Natural killer cell (primary cell): ENCODE measurements at regions not wholly inside any gene's neighbourhood (a gene's known extent, or its start where the extent isn't known, plus 50 kb on each side); places are given as distances from the start of the nearest gene placed in this dataset.

ENCODE experiments used
- ATAC-seq, 3 donors: fragments of 150-1000 bp in 2 of 3; fragments of 200-7000 bp in 1 of 3; cut with Tn5 transposase; 1 replicate in 1 of 3; 2 replicates in 2 of 3; pipeline ENCODE4 v1.10.0; 2021; ENCODE audit warnings: mild to moderate bottlenecking in 2 of 3, moderate library complexity in 2 of 3
- DNase-seq, 2 donors: peaks; one replicate each; pipeline versions ENCODE4 v3.0.0 to v3.0.0-alpha.2; 2013 to 2021; ENCODE audit warnings: mixed read lengths in 1 of 2
- H3K27ac ChIP-seq: one replicate; pipeline ENCODE4 v1.5.1; 2013; ENCODE audit warnings: mild to moderate bottlenecking, low read length
- H3K27me3 ChIP-seq: one replicate; pipeline ENCODE4 v1.6.1; 2013; ENCODE audit warnings: low read length; ENCODE audit not compliant: control insufficient read depth, insufficient read depth
- H3K36me3 ChIP-seq: one replicate; pipeline ENCODE4 v1.6.1; 2013; ENCODE audit warnings: low read length; ENCODE audit not compliant: control insufficient read depth, insufficient read depth
- H3K4me1 ChIP-seq: one replicate; pipeline ENCODE4 v1.6.1; 2013; ENCODE audit warnings: low read length; ENCODE audit not compliant: control insufficient read depth, insufficient read depth
- H3K4me3 ChIP-seq: one replicate; pipeline ENCODE4 v1.5.1; 2013; ENCODE audit warnings: low read length
- H3K9me3 ChIP-seq: one replicate; pipeline ENCODE4 v1.6.1; 2013; ENCODE audit warnings: low read length; ENCODE audit not compliant: control insufficient read depth, insufficient read depth
- H3K27ac Mint-ChIP-seq, 2 donors: one replicate each; pipeline ENCODE4 v1.8.0; 2022; ENCODE audit warnings: mild to moderate bottlenecking in 2 of 2, mixed read lengths in 2 of 2, moderate library complexity in 1 of 2
- H3K27me3 Mint-ChIP-seq, 2 donors: one replicate each; pipeline ENCODE4 v1.8.0; 2022; ENCODE audit warnings: low read depth in 2 of 2, mixed read lengths in 2 of 2
- H3K36me3 Mint-ChIP-seq: one replicate; pipeline ENCODE4 v1.8.0; 2022; ENCODE audit warnings: mixed read lengths
- H3K4me1 Mint-ChIP-seq, 2 donors: one replicate each; pipeline ENCODE4 v1.8.0; 2022; ENCODE audit warnings: mixed read lengths in 2 of 2
- H3K4me3 Mint-ChIP-seq: one replicate; pipeline ENCODE4 v1.8.0; 2022; ENCODE audit warnings: mild to moderate bottlenecking, moderate library complexity, mixed read lengths
- H3K9me3 Mint-ChIP-seq, 2 donors: one replicate each; pipeline ENCODE4 v1.8.0; 2022; ENCODE audit warnings: mixed read lengths in 2 of 2
- WGBS: methylation state at CpG from one replicate; pipeline ENCODE4 v1.1.7; 2013; ENCODE audit warnings: missing lambda C conversion rate; ENCODE audit not compliant: insufficient coverage; 5-methylcytosine and 5-hydroxymethylcytosine counted together
- intact Hi-C: fragments of 100-400 bp; cut with micrococcal nuclease; formaldehyde crosslinking; loops from one replicate; pipeline ENCODE4 v1.14.2; 2022
- TF ChIP-seq, protein P1 (sequence below): fragments of 200-600 bp; IDR thresholded peaks from one replicate; pipeline ENCODE4 v1.8.0; 2022; ENCODE audit warnings: antibody characterized with exemption

DNA sequence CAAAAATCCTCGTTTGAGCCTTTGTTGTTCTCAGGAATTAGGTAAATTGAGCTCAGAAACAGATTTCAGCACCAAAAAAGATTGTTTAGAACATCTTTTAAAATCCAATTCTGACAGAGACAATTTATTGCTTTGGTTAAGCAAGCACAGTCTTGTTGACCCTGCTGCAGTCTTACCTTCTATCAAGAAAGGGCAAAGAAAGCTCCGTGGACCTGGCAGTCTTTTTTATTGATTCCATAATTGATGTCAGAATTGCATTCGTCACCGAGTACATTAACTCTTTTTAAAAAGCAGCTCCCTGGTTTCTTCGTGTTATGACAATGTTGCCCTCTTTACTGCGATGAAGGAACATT, 334.8 kb downstream of the FGFR2 start:
- Mint-ChIP-seq H3K27ac (no peak overlapping the region), H3K36me3 (no peaks in the 10 kb centered on the region), H3K4me1 (no peaks in the 10 kb centered on the region), H3K27me3 (no peaks in the 10 kb centered on the region), H3K4me3 (no peak overlapping the region), H3K9me3 (peaks cover 0 to 3% of the 10 kb centered on the region in 2 donors)
- Histone ChIP-seq H3K27me3 (no peaks in the 10 kb centered on the region), H3K27ac (no peak overlapping the region), H3K36me3 (no peaks in the 10 kb centered on the region), H3K4me3 (no peak overlapping the region), H3K9me3 (no peaks in the 10 kb centered on the region), H3K4me1 (no peaks in the 10 kb centered on the region)
- intact Hi-C loops = no loop called here
- TF ChIP-seq, protein P1, sequence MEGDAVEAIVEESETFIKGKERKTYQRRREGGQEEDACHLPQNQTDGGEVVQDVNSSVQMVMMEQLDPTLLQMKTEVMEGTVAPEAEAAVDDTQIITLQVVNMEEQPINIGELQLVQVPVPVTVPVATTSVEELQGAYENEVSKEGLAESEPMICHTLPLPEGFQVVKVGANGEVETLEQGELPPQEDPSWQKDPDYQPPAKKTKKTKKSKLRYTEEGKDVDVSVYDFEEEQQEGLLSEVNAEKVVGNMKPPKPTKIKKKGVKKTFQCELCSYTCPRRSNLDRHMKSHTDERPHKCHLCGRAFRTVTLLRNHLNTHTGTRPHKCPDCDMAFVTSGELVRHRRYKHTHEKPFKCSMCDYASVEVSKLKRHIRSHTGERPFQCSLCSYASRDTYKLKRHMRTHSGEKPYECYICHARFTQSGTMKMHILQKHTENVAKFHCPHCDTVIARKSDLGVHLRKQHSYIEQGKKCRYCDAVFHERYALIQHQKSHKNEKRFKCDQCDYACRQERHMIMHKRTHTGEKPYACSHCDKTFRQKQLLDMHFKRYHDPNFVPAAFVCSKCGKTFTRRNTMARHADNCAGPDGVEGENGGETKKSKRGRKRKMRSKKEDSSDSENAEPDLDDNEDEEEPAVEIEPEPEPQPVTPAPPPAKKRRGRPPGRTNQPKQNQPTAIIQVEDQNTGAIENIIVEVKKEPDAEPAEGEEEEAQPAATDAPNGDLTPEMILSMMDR = no peak
- 71% methylated on average over 6 of the region's 6 CpGs for WGBS
- ATAC-seq (no peak), DNase-seq (no peak)

DNA sequence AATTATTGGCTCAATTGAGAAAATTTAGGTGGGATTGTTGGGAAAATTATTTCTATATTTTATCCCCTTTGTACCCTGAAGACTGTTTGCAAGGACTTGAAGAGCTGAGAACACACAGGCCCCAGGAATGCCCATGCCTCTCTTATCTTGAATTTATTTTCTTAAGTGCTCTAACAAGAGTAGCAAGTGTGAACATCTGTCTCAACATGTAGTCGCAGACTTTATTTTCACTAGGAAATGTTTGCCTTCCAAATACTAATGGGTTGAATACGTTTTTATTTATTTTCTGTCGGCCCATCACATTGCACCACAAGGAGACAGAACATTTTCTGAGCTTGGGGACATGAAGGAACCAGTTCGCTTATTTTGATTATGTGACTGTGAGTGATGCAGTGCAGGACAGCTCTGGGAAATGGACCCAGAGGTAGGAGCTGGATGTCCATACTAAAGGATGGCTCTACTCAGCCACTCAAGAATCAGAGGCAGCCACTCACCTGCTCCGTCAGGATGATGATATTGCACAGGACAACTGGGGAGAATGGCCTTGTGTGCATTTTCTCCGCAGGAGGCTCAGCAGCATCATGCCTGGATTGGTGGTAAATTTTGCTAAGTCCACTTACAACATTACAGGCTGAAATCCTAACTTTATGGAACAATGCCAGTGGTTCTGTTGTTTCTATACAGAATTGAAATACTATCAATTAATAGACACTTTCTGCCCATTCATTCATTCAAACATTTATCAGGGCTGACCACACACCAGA, 332.7 kb downstream of the FGFR2 start:
- TF ChIP-seq, protein P1 = no peak
- H3K27ac ChIP-seq = no peak overlapping the region
- no peak overlapping the region for H3K27ac Mint-ChIP-seq
- DNase-seq = no peak
- H3K27me3 ChIP-seq = no peaks in the 10 kb centered on the region
- intact Hi-C loops = no loop called here
- no peaks in the 10 kb centered on the region for H3K36me3 ChIP-seq
- no peak for ATAC-seq
- H3K27me3 Mint-ChIP-seq = peaks cover 0 to 1% of the 10 kb centered on the region in 2 donors
- no peaks in the 10 kb centered on the region for H3K9me3 ChIP-seq
- 77% methylated on average over 6 of the region's 6 CpGs for WGBS
- H3K36me3 Mint-ChIP-seq = no peaks in the 10 kb centered on the region
- no peaks in the 10 kb centered on the region for H3K4me1 ChIP-seq
- no peak overlapping the region for H3K4me3 ChIP-seq
- H3K4me3 Mint-ChIP-seq = no peak overlapping the region
- no peaks in the 10 kb centered on the region for H3K4me1 Mint-ChIP-seq
- peaks cover 0 to 3% of the 10 kb centered on the region in 2 donors for H3K9me3 Mint-ChIP-seq

DNA sequence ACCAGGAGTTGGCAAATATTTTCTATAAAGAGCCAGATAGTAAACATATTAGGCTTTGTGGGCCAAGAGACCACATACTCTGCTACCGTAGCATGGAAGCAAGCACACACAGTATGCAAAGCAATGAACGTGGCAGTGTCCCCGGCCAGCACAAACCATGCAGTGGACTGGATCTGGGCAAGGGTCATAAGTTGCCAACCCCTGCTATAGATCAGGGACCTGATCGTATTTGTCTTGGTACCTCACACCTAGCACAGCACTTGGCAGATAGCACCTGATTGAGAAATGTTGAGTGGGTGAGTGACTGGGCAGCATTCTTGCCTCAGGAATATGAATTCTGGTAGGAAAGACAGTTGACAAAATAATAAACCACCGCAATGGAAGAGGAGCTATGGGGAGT, 331.9 kb downstream of the FGFR2 start:
- no peak overlapping the region for H3K27ac ChIP-seq
- Mint-ChIP-seq H3K4me3 (no peak overlapping the region), H3K4me1 (no peaks in the 10 kb centered on the region), H3K9me3 (peaks cover 0 to 5% of the 10 kb centered on the region in 2 donors), H3K36me3 (no peaks in the 10 kb centered on the region), H3K27me3 (peaks cover 0 to 6% of the 10 kb centered on the region in 2 donors), H3K27ac (no peak overlapping the region)
- no peaks in the 10 kb centered on the region for H3K9me3 ChIP-seq
- no peaks in the 10 kb centered on the region for H3K27me3 ChIP-seq
- WGBS = 75% methylated on average over 5 of the region's 5 CpGs
- DNase-seq (no peak), ATAC-seq (no peak)
- TF ChIP-seq, protein P1 = no peak
- no peak overlapping the region for H3K4me3 ChIP-seq
- no peaks in the 10 kb centered on the region for H3K36me3 ChIP-seq
- no peaks in the 10 kb centered on the region for H3K4me1 ChIP-seq
- intact Hi-C loops = no loop called here
